Hippocampal formation (tissue), 2 donors: ENCODE measurements at regions not wholly inside any gene's neighbourhood (a gene's known extent, or its start where the extent isn't known, plus 50 kb on each side); places are given as distances from the start of the nearest gene placed in this dataset.
"Not testable (repeated sequence)": the region's sequence is repeated elsewhere in the genome, so short reads cannot be mapped to it uniquely, and the experiment has no call there.

Source experiments
- DNase-seq, 2 donors: peaks; one replicate each; lab custom pipeline; 2025; lab: John Stamatoyannopoulos, UW

- DNase-seq = no peak
These were observed 740.2 kb downstream of the SEMA5A start for GRCh38 chr5:8805653-8806052.

GRCh38 chr5:8807636-8808035, 738.2 kb downstream of the SEMA5A start:
- no peak for DNase-seq

- DNase-seq = no peak
These were observed 734.3 kb downstream of the SEMA5A start for GRCh38 chr5:8811581-8811980.

- DNase-seq = no peak
These were observed 732.7 kb downstream of the SEMA5A start for GRCh38 chr5:8813180-8813579.

- DNase-seq = no peak
These were observed 731.8 kb downstream of the SEMA5A start for GRCh38 chr5:8814105-8814504.

- no peak for DNase-seq
These were observed 721.5 kb downstream of the SEMA5A start for GRCh38 chr5:8824371-8824770.

GRCh38 chr5:8825139-8825757, 720.6 kb downstream of the SEMA5A start:
- no peak for DNase-seq

GRCh38 chr5:8826508-8826907, 719.4 kb downstream of the SEMA5A start:
- DNase-seq = no peak

GRCh38 chr5:8827696-8828095, 718.2 kb downstream of the SEMA5A start:
- DNase-seq = no peak

GRCh38 chr5:8828596-8829322, 717.1 kb downstream of the SEMA5A start:
- no peak for DNase-seq

DNA sequence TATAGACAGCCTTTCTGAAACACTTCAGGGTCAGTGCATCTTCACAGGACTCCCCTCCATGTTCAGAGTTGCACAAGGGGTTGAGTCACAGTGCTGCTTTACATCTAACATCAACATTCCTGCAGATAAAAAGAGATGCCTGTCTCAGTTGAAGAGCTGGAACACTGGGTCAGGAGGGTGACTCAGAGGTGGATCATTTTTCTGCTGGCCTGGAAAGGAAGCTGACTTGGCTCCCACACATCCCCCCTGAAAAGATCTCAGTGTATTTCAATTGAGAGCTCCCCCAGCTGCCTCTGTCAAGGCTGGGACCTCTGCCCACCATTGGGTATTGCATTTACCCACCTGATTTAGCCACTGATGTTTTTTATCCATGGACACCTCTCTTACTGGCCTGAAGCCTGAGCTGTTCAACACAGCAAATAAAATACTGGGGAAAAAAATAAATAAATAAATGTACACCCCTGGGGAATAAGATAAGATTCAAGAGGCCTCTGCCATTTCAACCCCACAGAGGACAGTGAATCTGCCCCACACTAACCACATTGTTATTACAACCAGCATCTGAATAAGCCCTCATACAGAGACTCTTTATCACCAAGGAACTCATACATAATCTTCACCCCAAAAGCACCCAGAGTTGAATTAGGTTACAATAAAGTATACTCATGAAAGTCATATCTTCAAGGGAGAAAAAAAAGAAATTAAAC, 716.4 kb downstream of the SEMA5A start:
- DNase-seq = no peak

DNA sequence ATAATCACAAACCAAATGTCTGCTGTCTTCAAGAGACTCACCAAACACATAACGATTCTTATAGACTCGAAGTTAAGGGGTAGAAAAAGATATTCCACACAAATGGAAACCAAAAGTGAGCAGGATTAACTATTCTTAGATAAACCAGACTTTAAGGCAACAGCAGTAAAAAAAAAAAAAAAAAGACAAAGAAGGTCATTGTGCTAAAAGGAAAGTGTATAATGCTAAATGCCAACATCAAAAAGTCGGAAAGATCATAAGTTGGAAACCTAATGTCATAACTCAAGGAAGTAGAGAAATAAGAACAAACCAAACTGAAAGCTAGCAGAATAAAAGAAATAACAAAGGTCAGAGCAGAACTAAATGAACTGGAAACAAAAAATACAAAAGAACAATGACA, 714.6 kb downstream of the SEMA5A start:
- DNase-seq = no peak

DNA sequence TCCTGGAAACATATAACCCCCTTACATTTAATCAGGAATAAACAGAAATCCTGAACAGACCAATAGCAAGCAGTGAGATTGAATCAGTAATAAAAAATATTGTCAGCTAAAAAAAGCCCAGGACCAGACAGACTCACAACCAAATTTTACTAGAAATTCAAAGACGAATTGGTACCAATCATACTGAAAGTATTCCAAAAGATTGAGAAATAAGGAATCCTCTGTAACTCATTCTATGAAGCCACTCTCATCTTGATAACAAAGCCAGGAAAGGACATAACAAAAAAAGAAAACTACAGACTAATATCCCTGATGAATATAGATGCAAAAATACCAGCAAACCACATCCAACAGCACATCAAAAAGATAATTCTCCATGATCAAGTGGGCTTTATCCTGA, 714.0 kb downstream of the SEMA5A start:
- DNase-seq = no peak

GRCh38 chr5:8839361-8840055, 706.4 kb downstream of the SEMA5A start:
- DNase-seq = peak; percentile 85 to 90

DNA sequence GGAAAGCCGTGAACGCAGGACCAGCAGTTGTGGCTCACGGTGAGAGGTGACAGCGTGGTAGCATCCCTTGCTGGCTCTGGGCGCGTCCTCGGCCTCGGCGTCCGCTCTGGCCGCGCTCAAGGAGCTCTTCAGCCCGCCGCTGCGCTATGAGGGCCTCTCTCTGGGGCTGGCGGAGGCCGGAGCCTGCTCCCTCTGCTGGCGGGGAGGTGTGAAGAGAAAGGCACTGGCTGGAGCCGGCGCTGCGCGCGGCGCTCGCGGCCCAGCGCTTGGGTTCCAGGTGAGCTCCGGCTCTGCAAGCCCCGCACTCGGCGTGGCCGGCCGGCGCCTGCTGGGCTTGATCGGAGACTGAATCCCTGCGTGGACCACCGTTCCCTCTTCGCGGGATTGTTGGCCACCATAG, 705.6 kb downstream of the SEMA5A start:
- no peak for DNase-seq

GRCh38 chr5:8840746-8841145, 705.1 kb downstream of the SEMA5A start:
- DNase-seq = not testable (repeated sequence)

- peak; percentile 66 to 68 for DNase-seq
These were observed 702.8 kb downstream of the SEMA5A start for GRCh38 chr5:8842971-8843551.

GRCh38 chr5:8843771-8844170, 702.1 kb downstream of the SEMA5A start:
- peak in 1 of 2 donors; percentile 46 for DNase-seq

GRCh38 chr5:8844206-8844605, 701.7 kb downstream of the SEMA5A start:
- no peak for DNase-seq

DNA sequence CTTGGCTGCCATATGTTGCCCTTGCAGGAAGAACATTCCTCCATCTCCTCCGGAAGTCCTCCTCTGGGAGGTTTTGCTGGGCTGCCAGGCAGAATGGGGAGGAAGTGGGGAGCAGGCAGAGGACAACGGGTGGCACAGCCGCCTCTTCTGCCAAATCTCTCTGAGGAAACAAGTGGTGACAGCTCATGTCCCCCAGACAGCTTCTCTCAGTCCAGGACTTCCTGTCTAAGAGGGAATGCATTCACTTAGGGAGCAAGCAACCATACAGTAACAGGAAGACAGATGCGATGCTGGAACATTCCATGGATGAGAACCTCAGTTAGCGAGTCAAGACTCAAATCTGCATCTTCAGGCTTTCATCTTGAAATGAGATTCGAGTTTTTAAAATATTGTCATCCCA, 701.0 kb downstream of the SEMA5A start:
- no peak for DNase-seq

DNA sequence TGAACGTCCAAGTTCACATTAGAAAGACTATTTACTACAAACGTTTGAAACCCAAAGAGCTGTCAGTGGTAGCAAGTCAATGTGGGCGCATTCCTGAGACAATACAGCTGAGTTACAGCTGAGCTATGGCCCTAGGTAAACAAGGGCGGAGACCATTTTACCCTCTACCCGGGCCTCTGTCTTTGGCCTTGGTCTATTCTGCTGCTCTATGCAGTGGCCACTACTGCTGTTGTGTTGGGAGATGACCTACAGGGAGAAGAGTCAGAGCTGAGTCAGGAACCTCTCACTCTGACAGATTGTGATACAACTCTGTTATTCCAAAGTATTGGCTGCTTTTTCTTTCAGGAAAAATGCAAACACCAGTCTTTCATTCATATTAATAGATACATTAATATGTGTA, 700.6 kb downstream of the SEMA5A start:
- no peak for DNase-seq

DNA sequence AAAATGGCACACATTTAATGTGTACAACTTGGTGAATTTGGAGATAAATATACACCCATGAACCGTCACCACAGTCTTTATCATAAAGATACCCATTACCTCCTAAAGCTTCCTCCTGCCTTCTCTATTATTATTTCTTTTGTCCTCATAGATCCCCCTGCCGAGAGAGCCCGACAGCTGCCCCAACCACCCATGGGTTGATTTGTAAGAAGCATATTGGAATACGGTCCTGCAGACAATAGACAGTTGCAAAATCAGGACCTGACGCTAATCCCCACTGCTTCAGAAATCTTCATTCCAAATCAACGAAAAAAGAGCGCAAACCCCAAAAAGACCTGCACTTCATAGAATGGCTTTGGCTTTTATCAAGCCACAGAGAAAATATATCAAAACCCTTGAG, 697.5 kb downstream of the SEMA5A start:
- DNase-seq = no peak
